Right ventricle myocardium superior (tissue), 1 donor: ENCODE measurements at regions not wholly inside any gene's neighbourhood (a gene's known extent, or its start where the extent isn't known, plus 50 kb on each side); places are given as distances from the start of the nearest gene placed in this dataset.
"Not testable (repeated sequence)": the region's sequence is repeated elsewhere in the genome, so short reads cannot be mapped to it uniquely, and the experiment has no call there.

Source experiments
- ATAC-seq: fragments of 200-7000 bp; cut with Tn5 transposase; one replicate; pipeline ENCODE4 v1.9.1; 2020; ENCODE audit warnings: mild to moderate bottlenecking; ENCODE audit not compliant: poor library complexity
- DNase-seq: peaks from one replicate; pipeline ENCODE4 v3.0.0-alpha.2; 2020
- intact Hi-C: fragments of 100-400 bp; cut with DNase I; formaldehyde crosslinking; loops from one replicate; pipeline ENCODE4 v1.11.2; 2022
- donor health status: DM: no; HTN: yes; CAD: no; lungs with severe emphysema.

- intact Hi-C loops = no loop called here
- ATAC-seq = no peak
- DNase-seq = no peak
Measured at GRCh38 chr5:36385495-36385894, 83.8 kb upstream of the RANBP3L start.

GRCh38 chr5:36388288-36388687 lies 86.6 kb upstream of the RANBP3L start:
- intact Hi-C loops = no loop called here
- DNase-seq = no peak
- ATAC-seq = no peak

DNA sequence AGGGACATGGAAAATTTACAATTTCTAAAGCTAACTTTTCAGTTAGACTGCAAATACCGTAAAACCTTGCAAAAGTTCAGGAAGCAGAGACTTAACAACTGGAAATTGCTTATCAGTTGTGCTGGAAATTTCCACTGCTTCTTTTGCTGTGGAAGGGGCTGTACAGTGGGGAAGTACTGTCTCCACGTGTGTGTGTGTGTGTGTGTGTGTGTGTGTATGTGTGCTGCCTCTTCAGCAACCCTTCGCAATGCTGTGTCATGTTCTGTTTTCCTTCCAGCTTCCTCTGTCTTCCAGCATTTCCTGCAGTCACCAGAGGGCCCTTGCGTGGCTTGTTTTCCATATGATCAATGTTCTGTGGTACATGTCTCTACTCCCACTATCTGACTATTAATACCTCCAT lies 87.5 kb upstream of the RANBP3L start:
- intact Hi-C loops = no loop called here
- DNase-seq (no peak), ATAC-seq (peak; percentile 75)

GRCh38 chr5:36390640-36391039 lies 88.9 kb upstream of the RANBP3L start:
- intact Hi-C loops = loop anchor here (10.0 kb wide), 1 partner anchor 126 kb away; no protein-coding TSS in a partner anchor
- no peak for DNase-seq
- no peak for ATAC-seq

GRCh38 chr5:36392186-36392585 lies 90.5 kb upstream of the RANBP3L start:
- ATAC-seq (no peak), DNase-seq (no peak)
- intact Hi-C loops = loop anchor here (10.0 kb wide), 1 partner anchor 127 kb away; no protein-coding TSS in a partner anchor

DNA sequence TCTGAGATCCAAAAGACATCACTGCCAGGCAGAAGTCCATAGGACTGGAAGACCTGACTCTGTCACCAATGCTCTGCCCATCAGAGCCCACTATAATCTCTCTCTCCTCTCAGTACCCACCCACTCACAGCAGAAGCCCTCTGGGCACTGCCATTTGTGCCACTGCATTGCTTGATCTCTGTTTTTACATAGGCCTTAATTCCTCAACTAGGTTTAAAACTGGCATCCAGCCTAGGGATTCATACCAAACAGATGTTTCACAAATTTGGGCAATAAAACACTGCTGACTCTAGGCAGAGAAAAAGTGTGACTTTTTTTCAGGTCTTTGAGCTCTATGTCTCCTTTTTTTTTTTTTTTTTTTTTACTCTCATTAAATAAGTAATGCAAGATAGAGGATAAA lies 91.1 kb upstream of the RANBP3L start:
- ATAC-seq = no peak
- DNase-seq = no peak
- intact Hi-C loops = loop anchor here (10.0 kb wide), 1 partner anchor 128 kb away; no protein-coding TSS in a partner anchor

DNA sequence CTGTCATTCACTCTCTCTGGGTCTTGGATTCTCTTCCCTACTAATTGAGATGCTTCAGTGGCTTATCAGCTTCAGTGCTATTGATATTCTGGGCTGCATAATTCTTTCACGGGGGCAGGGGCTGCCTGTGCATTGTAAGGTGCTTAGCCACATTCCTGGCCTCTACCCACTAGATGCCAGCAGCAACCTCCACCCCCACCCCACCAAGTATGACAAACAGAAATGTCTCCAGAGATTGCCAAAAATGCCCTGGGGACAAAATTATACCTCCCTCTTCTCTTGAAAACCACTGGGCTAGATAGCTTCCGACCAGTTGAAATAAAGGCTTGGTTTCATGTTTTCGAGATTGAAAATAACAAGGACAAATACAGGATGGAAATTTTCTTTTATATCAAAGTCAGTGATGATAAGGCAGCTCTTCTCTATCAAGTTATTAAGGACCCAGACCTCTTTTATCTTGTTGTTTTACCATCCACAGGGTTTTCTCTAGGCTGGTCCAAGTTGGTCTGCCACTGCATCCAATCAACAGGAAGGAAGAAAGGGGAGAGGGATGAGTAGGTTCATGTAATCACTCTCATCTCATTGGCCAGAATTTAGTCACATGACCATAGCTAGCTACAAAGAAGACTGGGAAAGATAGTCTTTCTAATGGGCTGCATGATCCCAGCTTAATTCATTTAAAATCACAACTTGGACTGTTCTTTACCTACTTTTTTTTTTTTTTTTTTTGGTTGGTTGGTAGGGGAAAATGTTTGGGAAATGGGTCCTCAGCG lies 92.1 kb upstream of the RANBP3L start:
- intact Hi-C loops = loop anchor here (10.0 kb wide), 1 partner anchor 129 kb away; no protein-coding TSS in a partner anchor
- ATAC-seq (no peak), DNase-seq (no peak)

DNA sequence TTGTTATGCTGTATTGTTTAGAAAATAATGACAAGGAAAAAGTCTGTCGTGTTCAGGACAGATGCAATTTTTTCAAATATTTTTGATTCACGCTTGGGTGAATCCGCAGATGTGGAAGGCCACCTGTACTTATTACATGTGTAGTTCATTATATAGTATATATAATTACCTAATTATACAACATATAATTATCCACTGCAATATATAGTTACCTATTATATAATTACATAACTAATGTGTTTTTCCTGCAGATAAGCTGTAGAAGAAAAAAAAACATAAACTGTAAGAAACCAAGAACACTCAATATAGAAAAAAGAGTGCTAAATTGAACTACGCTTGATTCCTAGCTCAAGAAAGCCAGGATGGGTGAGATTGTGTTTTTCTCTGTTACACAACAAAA lies 93.6 kb upstream of the RANBP3L start:
- intact Hi-C loops = loop anchor here (5.0 to 10.0 kb wide), 2 partner anchors 130 to 218 kb away; no protein-coding TSS in a partner anchor
- ATAC-seq (no peak), DNase-seq (no peak)

GRCh38 chr5:36395947-36396346 lies 94.2 kb upstream of the RANBP3L start:
- intact Hi-C loops = loop anchor here (5.0 to 10.0 kb wide), 2 partner anchors 131 to 219 kb away; no protein-coding TSS in a partner anchor
- ATAC-seq, DNase-seq: not testable (repeated sequence)

- intact Hi-C loops = loop anchor here (5.0 to 10.0 kb wide), 2 partner anchors 132 to 219 kb away; no protein-coding TSS in a partner anchor
- ATAC-seq (no peak), DNase-seq (no peak)
Measured at GRCh38 chr5:36396640-36397039, 94.9 kb upstream of the RANBP3L start.

GRCh38 chr5:36397901-36398536 lies 96.3 kb upstream of the RANBP3L start:
- intact Hi-C loops = loop anchor here (5.0 to 10.0 kb wide), 2 partner anchors 133 to 221 kb away; no protein-coding TSS in a partner anchor
- ATAC-seq = peak; percentile 80
- DNase-seq = no peak

- intact Hi-C loops = no loop called here
- no peak for DNase-seq
- ATAC-seq = no peak
Measured at GRCh38 chr5:36402512-36402906, 100.8 kb upstream of the RANBP3L start.

GRCh38 chr5:36403632-36404311 lies 102.1 kb upstream of the RANBP3L start:
- peak; percentile 46 for DNase-seq
- peak; percentile 79 for ATAC-seq
- intact Hi-C loops = no loop called here

GRCh38 chr5:36406023-36406422 lies 104.3 kb upstream of the RANBP3L start:
- intact Hi-C loops = no loop called here
- DNase-seq = no peak
- ATAC-seq = no peak

DNA sequence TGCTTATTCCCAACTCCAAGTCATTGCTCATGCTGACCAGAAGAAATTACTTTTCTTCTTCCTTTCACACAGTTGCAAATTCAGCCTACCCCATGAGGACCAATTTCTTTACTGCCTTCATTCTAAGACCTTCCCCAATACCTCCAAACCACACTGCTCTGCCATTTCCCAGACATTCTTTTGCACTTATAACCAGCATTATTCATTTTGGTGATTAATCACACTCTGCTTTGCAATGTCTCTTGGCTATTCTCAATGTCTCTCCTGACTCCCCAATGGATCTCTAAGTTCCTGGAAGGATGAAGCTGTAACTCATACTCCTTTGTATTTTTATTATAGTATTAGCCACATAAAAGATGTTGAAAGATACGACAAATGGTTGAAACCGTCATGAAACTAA lies 105.7 kb upstream of the RANBP3L start:
- ATAC-seq = no peak
- intact Hi-C loops = no loop called here

GRCh38 chr5:36409711-36410110 lies 108.0 kb upstream of the RANBP3L start:
- intact Hi-C loops = loop anchor here (10.0 kb wide), 1 partner anchor 195 kb away; the partner anchor contains the start of gene SLC1A3
- DNase-seq, ATAC-seq: not testable (repeated sequence)

More for the DNA sequence above, 105.7 kb upstream of the RANBP3L start:
- DNase-seq = no peak

GRCh38 chr5:36410672-36411071 lies 109.0 kb upstream of the RANBP3L start:
- not testable (repeated sequence) for ATAC-seq, DNase-seq
- intact Hi-C loops = loop anchor here (10.0 kb wide), 1 partner anchor 194 kb away; the partner anchor contains the start of gene SLC1A3

GRCh38 chr5:36414869-36415282 lies 113.2 kb upstream of the RANBP3L start:
- peak; percentile 68 for ATAC-seq
- DNase-seq = no peak
- intact Hi-C loops = loop anchor here (2.0 to 10.0 kb wide), 3 partner anchors 92 to 278 kb away; partner anchors contain the start of gene SLC1A3

DNA sequence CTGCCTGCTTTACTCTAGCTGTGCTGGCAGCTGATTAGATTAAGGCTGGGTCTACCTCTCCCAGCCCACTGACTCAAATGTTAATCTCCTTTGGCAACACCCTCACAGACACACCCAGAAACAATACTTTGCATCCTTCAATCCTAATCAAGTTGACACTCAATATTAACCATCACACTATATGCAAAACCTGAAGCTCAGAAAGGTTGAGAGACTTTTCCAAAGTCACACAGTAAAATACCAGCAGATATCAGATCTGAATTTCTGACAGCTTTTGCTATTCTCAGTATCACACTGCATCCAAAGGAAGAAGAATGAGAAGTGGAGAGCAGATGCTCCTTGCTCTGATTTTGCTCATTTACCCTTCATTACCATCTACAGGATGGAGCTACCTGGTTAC lies 114.9 kb upstream of the RANBP3L start:
- ATAC-seq (no peak), DNase-seq (no peak)
- intact Hi-C loops = loop anchor here (5.0 to 10.0 kb wide), 2 partner anchors 91 to 188 kb away; partner anchors contain the start of gene SLC1A3
